GM13976 (cell line): ENCODE measurements at regions not wholly inside any gene's neighbourhood (a gene's known extent, or its start where the extent isn't known, plus 50 kb on each side); places are given as distances from the start of the nearest gene placed in this dataset.
"Not testable (repeated sequence)": the region's sequence is repeated elsewhere in the genome, so short reads cannot be mapped to it uniquely, and the experiment has no call there.

Source experiments
- DNase-seq: peaks from one replicate; pipeline ENCODE4 v3.0.0; 2012; ENCODE audit warnings: low spot score
- in situ Hi-C: fragments of 300-500 bp; cut with MboI; formaldehyde crosslinking; loops from one replicate; pipeline ENCODE4 v1.12.0; 2022; ENCODE audit warnings: low sequenced_read_pairs, mixed read lengths, inconsistent platforms; ENCODE audit not compliant: unreplicated experiment
- TF ChIP-seq, protein P1 (sequence below): IDR thresholded peaks from 2 replicates; pipeline ENCODE4 v1.5.1; 2012; ENCODE audit warnings: borderline replicate concordance, mild to moderate bottlenecking; ENCODE audit not compliant: insufficient read depth; ENCODE audit errors: extremely low read depth, missing control alignments, control extremely low read depth

DNA sequence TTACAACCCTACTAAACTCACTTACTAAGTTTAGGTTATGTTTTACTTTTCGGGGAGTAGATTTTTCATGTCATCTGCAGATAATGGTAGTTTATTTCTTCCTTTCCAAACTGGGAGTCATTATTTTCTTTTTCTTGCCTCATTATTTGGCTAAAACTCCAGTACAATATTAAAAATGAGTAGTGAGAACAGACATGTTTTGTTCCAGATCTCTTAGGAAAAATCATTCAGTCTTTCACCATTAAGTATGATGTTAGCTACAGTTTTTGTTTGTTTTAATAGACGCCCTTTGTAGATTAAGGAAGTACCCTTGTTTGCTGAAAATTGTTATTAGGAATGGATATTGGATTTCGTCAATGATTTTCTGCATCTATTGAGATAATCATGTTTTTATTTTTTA is 472.0 kb upstream of the PAPPA start:
- in situ Hi-C loops: no loop called here
- TF ChIP-seq, protein P1, sequence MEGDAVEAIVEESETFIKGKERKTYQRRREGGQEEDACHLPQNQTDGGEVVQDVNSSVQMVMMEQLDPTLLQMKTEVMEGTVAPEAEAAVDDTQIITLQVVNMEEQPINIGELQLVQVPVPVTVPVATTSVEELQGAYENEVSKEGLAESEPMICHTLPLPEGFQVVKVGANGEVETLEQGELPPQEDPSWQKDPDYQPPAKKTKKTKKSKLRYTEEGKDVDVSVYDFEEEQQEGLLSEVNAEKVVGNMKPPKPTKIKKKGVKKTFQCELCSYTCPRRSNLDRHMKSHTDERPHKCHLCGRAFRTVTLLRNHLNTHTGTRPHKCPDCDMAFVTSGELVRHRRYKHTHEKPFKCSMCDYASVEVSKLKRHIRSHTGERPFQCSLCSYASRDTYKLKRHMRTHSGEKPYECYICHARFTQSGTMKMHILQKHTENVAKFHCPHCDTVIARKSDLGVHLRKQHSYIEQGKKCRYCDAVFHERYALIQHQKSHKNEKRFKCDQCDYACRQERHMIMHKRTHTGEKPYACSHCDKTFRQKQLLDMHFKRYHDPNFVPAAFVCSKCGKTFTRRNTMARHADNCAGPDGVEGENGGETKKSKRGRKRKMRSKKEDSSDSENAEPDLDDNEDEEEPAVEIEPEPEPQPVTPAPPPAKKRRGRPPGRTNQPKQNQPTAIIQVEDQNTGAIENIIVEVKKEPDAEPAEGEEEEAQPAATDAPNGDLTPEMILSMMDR: no peak
- DNase-seq: no peak

DNA sequence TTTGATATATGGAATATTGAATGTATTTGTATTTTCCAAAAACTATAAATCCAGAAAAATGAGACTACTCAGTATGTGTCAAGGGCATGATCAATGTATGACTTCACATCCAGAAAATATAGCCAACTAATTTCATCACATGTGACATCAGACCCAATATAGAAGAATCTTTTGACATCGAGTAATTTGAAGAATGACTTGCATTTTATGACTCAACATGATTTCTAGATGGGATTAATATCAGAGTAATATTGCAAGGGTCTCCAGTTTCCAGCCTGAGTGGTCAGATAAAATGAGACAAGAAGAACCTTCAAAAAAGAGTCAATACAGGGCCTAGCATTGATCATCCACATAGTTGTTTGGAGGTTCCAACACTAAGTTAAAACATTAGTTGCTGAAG is 467.5 kb upstream of the PAPPA start:
- no peak for DNase-seq
- TF ChIP-seq, protein P1: no peak
- in situ Hi-C loops: no loop called here

DNA sequence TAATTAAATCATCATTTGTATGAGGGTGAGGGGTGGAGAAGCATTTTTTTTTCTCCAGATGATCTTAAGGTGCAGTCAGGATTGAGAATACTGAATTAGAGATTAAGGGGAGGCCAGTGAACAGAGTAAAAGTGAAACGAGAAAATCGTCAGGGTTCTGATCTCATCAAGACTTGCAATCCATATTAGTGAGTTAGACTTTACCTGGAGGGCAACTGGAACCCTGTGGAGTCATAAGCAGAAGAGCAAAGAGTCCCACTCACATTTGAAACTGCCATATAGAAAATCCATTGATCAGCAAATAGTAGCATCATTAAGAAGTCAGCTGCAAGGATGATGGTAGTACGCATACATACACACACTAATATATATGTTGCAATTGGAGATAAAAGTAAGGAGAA is 466.2 kb upstream of the PAPPA start:
- TF ChIP-seq, protein P1: no peak
- in situ Hi-C loops: no loop called here
- no peak for DNase-seq

DNA sequence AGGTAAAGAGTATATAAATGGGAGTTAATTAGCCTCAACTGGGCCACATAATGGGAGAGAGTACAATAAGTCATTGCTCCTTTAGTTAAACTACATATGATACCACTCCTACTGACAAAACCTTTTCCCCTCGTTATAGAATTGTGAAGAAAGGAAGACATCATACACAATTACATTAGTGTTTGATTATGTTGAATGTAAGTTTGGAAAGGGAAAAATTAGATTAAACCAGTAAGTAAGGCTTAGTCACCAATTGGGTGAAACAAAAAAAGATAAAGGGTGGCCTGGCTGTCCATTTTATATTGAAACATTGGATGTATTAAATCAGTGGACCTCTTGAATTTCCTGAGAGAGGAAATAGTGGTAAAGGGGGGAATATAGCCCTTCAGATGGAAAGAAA is 464.3 kb upstream of the PAPPA start:
- TF ChIP-seq, protein P1: no peak
- in situ Hi-C loops: no loop called here
- no peak for DNase-seq

DNA sequence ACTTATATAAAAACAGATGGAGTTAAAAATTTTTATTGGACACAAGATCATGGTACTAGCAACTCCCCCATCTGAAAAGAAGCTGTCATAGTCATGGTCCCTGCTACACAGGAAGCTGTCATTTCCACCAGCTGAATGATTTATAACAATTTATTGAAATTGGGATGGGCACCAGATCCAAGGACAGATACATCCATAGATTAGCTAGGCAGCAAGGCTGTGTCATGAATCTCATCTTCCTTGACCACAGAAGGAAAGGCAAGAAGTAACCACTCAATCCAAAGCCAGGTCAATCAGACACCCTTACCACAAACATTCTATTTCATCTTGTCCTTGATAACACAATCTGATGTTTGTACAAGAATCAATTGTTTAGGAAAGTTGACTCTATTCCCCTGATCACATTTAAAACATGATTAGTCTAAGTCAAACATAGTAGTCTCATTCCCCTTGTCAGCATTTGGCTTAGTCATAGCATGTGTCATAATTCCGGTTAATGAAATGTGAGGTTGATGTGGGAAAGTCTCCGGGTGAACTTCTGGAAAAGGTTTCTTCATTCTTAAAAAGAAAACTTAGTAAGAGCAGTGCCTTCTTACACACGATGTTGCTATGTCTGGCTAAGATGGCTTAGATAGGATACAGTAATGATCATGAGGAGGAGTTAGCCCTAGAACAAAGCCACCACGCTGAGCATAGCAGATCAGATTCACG is 462.6 kb upstream of the PAPPA start:
- in situ Hi-C loops: no loop called here
- no peak for DNase-seq
- TF ChIP-seq, protein P1: no peak

DNA sequence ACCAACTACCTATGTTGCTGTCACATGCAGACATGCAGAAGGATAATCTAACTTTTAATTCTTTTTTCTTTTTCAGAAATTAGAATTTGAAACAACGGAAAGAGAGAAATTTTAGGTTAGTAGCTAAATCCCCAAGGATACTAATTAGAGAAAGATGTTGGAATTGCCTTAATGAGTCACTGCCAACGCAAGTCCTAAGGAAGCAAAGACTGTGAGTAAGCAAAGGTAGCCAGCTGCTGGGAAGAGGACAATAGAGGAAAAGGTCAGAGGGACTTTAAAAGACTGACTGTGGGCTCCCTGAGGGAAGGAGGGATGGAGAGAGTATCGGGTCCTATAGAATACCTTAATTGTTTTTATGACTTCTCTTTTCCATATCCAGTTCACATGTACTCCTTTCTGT is 461.9 kb upstream of the PAPPA start:
- TF ChIP-seq, protein P1: no peak
- DNase-seq: no peak
- in situ Hi-C loops: no loop called here

DNA sequence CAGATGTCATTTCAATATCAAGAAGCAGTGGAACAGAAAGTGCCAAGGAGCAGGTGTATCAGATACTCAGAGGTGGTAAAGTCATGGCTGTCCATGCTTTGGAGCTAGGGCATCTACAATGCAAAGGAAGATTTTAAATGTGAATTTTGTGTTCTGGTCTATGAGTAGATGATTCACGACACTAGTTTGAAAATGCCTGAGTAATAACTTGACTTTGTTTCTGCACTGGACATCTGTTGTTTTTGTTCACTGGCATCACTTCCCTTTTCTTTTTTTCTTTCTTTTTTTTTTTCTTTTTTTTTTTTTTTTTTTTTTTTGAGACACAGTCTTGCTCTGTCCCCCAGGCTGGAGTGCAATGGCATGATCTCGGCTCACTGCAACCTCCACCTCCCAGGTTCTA is 460.7 kb upstream of the PAPPA start:
- DNase-seq, in situ Hi-C loops: not testable (repeated sequence)
